ENCODE measurements at regions not wholly inside any gene's neighbourhood (a gene's known extent, or its start where the extent isn't known, plus 50 kb on each side); places are given as distances from the start of the nearest gene placed in this dataset.

DNA sequence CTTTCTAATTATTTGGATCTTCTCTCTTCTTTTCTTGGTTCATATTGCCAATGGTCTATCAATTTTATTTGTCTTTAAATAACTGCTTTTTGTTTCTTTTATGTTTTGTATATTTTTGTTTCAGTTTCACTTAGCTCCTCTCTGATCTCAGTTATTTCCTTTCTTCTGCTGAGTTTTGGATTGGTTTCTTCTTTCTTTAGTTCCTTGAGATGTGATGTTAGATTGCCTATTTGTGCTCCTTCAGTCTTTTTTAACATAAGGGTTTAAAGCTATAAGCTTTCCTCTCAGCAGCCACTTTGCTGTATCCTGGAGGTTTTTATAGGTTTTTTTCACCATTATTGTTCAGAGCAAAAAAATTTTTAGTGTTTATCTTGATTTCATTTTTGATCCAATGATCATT, 351.6 kb downstream of the KDM5D start:
- TF ChIP-seq, protein P1, sequence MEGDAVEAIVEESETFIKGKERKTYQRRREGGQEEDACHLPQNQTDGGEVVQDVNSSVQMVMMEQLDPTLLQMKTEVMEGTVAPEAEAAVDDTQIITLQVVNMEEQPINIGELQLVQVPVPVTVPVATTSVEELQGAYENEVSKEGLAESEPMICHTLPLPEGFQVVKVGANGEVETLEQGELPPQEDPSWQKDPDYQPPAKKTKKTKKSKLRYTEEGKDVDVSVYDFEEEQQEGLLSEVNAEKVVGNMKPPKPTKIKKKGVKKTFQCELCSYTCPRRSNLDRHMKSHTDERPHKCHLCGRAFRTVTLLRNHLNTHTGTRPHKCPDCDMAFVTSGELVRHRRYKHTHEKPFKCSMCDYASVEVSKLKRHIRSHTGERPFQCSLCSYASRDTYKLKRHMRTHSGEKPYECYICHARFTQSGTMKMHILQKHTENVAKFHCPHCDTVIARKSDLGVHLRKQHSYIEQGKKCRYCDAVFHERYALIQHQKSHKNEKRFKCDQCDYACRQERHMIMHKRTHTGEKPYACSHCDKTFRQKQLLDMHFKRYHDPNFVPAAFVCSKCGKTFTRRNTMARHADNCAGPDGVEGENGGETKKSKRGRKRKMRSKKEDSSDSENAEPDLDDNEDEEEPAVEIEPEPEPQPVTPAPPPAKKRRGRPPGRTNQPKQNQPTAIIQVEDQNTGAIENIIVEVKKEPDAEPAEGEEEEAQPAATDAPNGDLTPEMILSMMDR (IDR thresholded peaks at IDR 0.05): no peak
- no peak for TF ChIP-seq POLR2A (IDR thresholded peaks at IDR 0.05)
